HUDEP-2 (cell line): ENCODE measurements at regions not wholly inside any gene's neighbourhood (a gene's known extent, or its start where the extent isn't known, plus 50 kb on each side); places are given as distances from the start of the nearest gene placed in this dataset.
"Not testable (repeated sequence)": the region's sequence is repeated elsewhere in the genome, so short reads cannot be mapped to it uniquely, and the experiment has no call there.

Source experiments
- DNase-seq, 76 experiments: peaks; one replicate each; lab custom pipeline; 2025; ENCODE audit not compliant: unreplicated experiment in 76 of 76; lab: John Stamatoyannopoulos, UW

DNA sequence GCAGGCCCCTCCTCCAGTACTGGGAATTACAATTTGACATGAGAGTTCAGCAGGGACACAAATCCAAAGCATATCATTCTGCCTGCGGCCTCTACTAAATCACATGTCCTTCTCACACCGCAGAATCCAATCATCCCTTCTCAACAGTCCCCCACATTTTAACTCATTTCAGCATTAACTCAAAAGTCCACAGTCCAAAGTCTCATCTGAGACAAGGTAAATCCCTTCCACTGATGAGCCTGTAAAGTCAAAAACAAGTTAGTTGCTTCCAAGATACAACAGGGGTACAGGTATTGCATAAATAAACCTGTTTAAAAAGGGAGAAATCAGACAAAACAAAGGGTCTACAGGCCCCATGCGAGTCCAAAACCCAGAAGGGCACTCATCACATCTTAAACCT, 64.0 kb downstream of the EBNA1BP2 start:
- DNase-seq: no peak

DNA sequence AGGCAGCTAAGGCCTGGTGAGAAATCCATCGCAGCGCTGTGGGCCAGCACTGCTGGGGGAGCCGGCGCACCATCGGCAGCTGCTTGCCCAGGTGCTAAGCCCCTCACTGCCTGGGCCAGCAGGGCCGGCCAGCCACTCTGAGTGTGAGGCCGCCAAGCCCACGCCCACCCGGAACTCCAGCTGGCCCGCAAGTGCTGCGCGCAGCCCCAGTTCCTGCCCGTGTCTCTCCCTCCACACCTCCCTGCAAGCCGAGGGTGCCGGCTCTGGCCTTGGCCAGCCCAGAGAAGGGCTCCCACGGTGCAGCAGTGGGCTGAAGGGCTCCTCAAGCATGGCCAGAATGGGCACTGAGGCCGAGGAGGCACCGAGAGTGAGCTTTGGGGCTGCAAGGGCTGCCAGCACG, 64.4 kb downstream of the EBNA1BP2 start:
- no peak for DNase-seq

DNA sequence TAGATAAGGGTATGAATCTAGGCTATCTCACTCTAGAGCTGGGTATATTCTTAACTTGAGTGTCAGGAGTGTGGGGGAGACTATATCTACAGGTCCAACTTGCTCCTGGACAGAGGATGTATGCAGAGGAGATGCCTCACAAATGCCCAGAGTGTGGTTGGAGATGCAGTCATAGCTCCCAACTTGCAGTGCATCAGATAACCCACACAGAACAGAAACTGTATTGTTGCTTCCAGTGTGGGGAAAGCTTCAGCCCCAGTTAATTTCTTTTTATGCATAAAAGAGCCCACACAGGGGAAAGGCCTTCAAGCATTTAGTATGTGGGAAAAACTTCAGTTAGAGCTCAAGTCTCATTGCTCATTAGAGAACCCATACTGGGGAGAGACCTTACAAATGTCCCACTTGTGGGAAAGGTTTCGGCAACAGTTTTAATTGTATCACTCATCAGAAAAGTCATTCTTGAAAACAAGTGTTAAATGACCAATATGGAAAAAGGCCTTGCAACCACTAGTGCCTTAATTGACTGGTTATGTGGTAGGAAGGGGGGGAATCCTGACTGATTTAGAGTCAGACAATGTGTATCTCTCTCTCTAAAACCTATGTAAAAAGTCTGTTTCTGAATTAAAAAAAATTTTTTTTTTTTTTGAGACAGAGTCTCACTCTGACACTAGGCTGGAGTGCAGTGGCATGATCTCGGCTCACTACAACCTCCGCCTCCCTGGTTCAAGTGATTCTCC, 67.9 kb downstream of the EBNA1BP2 start:
- DNase-seq: no peak

DNA sequence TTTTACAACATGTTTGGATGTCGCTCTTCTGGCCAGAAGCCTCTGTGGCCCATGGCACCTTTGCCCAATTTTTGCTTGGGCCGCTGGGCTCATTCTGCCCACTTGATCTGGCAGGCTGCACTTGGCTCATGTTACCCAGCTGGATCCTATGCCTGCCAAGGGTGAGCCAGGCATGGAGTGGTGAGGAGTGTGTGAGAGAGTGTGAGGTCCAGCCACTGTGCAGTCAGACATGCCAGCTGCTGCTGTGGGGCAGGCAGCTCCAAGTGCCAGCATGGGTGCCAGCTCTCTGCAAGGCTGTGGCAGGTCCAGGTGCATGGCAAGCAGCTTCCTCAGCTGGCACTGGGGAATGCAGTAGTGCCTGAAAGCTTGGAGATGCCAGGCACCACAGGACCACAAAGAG, 71.0 kb downstream of the EBNA1BP2 start:
- no peak for DNase-seq

DNA sequence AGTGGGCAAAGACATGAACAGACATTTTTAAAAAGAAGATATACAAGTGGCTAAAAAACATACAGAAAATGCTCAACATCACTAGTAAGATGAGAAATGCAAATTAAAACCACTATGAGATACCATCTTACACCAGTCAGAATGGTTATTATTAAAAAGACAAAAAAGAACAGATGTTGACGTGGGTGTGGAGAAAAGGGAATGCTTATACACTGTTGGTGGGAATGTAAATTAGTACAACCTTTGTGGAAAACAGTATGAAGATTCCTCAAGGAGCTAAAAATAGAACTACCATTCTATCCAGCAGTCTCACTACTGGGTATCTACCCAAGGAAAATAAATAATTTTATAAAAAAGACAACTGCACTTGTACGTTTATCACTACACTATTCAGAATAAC, 73.9 kb downstream of the EBNA1BP2 start:
- DNase-seq: no peak

DNA sequence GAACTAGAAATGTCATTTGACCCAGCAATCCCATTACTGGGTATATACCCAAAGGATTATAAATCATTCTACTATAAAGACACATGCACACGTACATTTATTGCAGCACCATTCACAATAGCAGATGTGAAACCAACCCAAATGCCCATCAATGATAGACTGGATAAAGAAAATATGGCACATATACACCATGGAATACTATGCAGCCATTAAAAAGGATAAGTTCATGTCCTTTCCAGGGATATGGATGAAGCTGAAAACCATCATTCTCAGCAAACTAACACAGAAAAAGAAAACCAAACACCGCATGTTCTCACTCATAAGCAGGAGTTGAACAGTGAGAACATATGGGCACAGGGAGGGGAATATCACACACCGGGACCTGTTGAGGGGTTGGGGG, 75.6 kb downstream of the EBNA1BP2 start:
- not testable (repeated sequence) for DNase-seq

DNA sequence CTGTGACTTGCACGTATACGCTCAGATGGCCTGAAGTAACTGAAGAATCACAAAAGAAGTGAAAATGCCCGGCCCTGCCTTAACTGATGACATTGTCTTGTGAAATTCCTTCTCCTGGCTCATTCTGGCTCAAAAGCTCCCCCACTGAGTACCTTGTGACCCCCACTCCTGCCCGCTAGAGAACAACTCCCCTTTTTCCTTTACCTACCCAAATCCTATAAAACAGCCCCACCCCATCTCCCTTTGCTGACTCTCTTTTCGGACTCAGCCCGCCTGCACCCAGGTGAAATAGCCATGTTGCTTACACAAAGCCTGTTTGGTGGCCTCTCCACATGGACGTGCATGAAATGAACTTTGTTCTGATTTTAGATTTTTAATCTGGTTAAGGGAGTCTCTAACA, 81.3 kb downstream of the EBNA1BP2 start:
- not testable (repeated sequence) for DNase-seq

DNA sequence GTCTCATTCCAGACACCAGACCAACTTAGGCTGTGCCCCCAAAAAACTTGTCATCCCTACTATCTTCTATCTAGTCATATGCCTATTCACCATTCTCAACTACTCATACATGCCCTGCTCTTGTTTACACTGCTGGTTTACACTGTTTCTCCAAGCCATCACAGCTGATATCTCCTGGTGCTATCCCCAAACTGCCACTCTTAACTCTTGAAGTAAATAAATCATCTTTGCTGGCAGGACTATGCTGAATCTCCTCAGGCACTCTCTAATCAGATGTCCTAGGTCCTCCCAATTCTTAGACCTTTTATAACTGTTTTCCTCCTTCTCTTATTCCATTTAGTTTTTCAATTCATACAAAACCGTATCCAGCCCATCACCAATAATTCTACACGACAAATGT, 81.9 kb downstream of the EBNA1BP2 start:
- DNase-seq: not testable (repeated sequence)

DNA sequence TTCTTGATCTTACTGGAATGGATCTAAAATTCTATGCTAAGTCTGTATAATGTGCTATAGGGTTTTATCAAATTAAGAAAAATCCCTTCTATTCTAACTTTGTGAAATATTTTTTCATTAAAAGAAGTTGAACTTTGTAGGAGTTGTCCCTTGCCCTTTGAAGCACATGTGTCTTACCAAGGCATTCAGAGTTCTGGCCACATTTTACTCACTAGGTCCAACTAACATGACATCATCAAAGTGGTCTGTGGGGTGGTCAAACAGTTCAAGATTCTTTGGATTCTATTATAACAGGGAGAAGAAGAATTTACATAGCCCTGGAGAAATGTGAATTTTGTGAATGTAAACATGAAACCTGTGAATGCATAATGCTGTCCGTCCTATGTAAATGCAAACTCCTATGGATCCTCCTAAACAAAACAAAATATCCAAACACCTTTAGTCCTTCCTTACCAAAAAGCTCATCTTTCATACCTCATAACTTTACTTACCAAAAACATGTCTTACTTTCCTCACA, 88.7 kb downstream of the EBNA1BP2 start:
- no peak for DNase-seq

DNA sequence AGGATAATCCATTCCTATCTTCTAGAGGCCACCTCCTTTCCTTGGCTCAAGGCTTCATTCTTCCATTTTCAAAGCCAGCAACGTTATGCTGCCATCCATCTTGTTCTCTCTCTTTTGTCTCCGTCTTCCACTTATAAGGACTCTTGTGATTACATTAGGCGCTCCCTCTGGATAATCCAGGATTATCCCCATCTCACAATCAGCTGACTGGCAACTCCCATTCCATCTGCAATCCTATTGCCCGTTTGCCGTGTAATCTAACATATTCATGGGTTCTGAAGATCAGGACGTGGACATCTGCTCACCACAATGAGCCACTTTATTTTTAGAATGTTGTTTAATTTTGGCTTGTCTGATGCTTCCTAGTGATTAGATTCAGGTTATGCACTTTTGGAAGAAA, 89.3 kb downstream of the EBNA1BP2 start:
- DNase-seq: no peak

DNA sequence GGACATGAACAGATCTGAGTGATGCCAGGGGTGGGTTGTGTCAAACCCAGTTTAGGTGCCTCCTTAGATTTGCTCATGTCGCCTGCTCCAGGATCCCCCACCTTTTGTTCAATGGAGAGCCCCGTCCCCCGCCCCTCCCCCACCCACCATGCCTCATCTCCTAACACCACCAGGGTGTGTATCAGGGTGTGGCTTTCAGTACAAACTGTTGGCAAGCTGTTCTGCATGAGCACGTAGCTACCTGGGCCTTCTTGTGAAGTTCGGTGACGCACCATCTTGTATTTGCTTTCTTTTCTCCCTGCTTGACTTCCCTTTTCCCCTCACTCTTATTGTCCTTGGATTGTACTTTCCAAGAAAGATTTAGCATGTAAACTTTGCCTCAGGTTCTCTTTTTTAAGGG, 94.8 kb downstream of the EBNA1BP2 start:
- peak in 9 of 76 experiments; percentile 5 to 27 (median 13) for DNase-seq

DNA sequence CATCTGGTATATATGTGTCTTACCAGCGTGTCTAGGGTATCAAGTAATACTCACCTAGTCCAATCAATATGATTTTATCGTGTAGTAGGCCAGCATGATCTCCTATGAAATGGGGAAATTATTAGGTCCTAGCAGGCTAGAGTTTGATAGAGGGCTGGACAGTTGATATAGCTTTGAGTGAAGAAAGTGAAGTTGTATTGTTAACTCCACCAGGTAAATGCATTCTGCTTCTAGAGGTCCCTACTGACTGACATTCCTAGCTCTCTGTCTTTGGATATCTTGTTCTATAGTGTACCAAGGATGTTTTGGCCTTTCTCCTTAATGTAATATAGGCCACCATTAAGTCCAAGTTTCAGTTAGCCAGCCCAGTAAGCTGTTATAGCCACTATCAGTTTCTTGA, 97.4 kb downstream of the EBNA1BP2 start:
- DNase-seq: no peak

DNA sequence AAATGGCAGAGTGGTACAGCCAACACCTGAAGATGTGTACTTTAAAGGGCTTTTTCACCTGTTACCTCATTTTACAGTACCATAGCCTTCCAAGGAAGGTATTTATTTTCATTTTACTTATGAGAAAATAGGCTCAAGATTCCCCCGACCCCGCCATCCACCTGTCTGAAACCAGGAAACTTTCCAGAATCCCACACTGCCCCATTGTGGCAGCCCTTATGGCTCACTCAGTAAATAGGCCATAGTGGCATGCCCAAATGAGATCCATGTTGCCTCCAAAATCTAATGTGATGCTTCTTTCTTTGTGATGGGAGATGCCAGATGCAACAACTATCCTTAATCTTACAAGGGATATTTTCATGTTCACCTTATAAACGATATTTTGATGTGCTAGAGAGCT, 97.8 kb downstream of the EBNA1BP2 start:
- DNase-seq: peak in 3 of 76 experiments; percentile 8 to 17 (median 8)

DNA sequence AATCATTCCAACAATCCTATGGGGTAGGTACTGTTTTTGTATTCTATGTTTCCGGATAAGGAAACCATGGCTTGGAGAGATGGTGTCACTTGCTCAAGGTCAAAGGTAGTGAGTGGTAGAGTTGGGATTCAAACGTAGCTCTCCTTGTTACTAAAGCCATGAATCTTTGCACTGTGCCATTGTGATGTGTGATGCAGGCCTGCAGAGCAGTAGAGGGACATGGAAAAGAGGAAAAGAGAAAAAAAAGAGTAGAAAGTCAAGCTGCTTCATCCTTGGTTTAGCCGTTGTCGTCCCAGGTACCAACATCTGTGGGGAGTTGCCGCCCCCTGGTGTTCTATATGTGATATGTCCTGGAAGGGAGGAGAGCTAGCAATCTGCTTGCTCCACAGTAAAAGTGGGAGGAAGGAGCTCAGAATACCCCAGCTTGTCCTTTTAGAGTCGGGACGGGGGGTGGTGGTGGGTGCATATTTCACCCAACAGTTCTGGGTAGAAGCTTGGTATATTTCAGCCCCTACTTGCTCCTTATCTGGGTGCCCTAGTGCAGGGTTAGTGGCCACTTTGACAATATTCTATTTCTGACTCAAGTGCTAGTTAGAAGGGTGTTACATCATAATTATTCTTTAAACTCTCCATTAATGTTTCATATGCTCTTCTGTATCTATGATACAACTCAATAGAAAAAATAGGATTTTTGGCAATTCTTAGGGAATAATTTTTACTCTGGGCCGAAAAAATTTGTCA, 98.4 kb downstream of the EBNA1BP2 start:
- DNase-seq: peak in 63 of 76 experiments; percentile 15 to 80 (median 57)

DNA sequence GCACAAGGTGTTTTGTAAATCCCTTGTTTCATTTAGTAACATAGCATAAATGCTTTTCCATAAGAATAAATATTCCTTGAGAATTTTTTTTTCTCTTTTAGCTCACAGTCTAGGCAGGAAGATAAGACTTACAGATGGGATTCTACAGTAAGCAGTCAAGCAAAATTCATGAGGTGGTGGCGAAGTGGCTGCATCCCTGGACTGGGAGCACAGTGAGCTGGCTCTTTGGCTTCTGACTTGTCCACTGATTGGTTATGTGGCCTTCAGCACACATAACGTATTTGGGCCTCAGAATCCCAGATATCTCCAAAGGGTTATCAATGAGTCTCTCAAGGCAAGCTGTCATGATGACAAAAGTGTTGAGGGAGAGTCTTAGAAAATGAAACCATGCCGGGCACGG, 99.8 kb downstream of the EBNA1BP2 start:
- no peak for DNase-seq

DNA sequence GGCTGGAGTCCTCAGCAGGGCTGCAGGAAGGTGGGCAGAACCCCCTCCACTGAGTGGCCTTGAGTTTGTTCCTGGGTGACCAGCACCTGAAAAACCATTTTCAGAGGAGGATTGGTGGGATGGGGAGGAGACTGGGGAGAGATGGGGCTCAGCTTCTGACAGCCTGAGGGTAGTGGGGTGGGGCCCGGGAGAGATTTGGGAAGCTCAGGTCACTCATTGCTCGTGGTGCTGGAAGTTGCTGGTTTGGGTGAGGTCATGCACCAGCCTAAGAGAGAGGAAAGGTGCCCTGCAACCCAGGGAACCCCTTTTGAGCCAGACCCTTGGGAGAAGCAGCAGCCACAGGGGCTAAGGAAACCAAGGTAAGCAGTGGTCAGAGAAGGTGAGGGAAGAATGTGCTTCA, 100.8 kb downstream of the EBNA1BP2 start:
- DNase-seq: no peak

DNA sequence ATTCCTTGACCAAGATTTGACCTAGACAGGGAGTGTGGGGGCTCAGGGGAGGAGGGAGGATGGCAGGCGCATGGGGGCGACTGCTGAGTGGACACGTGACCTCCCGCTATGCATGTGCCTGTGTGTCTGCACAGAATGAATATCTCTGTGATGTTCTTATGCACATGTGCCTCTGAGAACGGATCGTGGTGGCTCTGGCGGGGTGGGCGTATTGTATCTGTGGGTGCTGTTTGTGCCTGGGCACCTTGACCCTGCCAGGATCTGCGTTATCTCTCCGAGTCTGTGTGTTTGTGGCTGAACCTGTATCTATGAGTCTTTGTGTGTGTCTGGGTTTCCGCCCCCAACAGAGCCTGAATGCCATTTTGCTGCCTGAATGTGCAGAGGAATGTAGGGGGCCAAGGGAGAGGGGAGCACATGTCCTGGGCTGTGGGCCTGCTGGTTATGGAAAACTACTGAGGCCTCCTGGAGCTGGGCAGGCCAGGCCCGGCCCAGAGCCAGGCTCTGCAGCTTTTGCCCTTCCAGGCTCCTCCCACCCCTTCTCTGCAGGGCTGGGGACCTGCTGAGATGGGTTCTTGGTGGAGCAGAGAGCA, 102.5 kb downstream of the EBNA1BP2 start:
- DNase-seq: peak in 71 of 76 experiments; percentile 8 to 87 (median 66)

DNA sequence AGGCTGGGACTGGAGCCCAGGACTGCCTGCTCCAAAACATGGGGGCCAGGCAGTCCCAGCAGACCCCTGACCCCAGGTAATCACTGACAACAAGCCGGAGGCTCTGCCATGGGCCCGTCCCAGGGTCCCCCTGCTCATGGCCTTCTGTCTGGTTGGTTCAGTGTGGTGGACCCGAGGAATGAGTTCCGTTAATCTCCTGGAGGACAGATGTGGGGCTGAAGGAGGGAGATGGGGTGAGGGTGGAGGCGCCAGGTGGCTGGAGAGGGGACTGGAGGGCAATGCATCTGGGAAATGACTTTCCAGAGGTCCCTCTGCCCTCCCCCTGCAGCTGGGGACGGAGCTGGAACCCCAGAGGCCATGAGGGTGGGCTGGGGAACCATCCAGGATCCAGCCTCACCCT, 103.2 kb downstream of the EBNA1BP2 start:
- no peak for DNase-seq

DNA sequence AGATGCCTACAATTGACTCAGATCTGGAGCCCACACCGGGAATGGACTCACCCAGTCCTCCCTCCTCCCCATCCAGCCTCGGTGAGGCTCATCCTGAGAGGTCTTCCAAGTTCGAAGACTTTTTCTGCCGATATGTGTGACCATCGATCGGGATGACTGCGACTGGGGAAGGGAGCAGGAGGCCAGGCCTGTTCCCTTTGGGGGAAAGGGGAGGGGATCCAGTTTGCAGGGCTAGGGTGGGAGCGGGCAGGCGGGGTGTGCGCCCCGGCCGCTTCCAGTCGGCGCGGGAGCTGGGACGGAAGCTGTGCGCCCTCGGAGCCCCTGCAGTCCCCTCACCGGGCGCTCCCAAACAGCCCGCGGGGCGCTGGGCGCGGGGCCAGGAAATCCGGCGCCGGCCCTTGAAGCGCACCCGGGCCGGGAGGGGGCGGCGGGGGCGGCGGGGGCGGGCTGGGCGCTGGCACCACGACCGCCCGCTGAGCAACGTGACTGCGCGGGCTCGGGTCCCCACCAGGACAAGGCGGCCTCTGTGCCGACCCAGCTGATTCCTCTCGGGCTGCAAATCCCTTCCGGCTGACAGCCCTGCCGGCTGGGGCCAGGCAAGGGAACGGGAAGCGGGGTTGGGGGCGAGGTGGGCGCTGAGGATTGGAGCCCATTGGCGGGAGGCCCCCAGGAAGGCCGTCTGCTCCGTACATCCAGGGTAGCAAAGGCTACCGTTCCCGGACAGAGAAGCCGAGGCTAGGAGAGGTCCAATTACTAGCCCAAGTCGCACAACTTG, 103.9 kb downstream of the EBNA1BP2 start:
- no peak for DNase-seq

DNA sequence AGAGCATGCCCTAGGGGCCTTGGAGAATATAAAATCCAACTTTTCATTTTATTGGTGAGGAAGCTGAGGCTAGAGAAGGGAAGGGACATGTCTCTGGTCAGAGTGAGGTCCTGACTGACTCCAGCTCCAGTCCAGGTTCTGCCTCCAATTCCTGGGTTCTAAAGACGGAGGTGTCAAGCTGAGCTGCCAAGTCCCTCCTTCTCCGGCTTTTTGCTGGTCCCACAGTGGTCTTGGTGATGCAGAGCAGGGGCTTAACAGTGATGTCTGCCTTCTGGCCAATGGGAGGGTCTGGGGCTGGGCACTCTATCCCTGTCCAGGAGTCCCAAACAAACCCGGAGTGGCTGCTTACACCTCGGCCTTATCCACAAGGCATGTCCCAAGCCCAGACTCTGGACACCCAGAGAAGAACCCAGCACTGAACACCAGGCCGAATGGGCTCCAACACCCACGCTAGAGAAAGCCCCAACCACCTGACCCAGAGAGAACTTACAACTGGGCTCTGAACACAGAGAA, 104.8 kb downstream of the EBNA1BP2 start:
- no peak for DNase-seq

DNA sequence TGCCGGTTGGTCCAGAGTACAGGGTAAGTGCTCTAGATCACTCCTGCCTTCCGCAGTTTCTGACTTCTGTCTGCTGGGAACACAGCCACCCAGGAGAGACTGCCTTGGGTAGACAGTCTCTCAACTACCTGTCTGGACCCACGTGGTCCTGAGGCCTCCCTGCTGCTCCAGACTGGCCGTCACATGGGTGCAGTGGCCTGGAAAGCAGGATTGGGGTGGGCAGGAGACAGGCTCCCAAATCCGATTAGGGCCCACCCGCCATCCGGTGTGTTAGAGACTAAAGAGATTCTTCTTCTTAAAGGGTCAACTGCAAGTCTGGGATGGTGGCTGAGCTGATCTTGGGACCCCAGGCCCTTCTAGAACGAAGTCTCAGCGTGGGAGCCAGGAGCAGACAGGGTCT, 105.5 kb downstream of the EBNA1BP2 start:
- no peak for DNase-seq
